PC-3 (cell line): ENCODE measurements at regions not wholly inside any gene's neighbourhood (a gene's known extent, or its start where the extent isn't known, plus 50 kb on each side); places are given as distances from the start of the nearest gene placed in this dataset.
A peak's percentile ranks its signal among the peaks of the same experiment; 100 is the strongest.

Experiments used
- ATAC-seq: fragments of 200-7000 bp; cut with Tn5 transposase; 2 replicates; pipeline ENCODE4 v1.9.1; 2020; ENCODE audit warnings: mild to moderate bottlenecking, moderate library complexity
- BruUV-seq: library from RNA; stranded (reverse); fragments of 400-500 nt; replicated peaks from 2 replicates; lab custom pipeline; 2021; lab: Mats Ljungman, UMichigan
- CTCF ChIA-PET: fragments of 300-600 bp; sonication (Branson Sonifier 250); formaldehyde crosslinking; loops from one replicate; lab custom pipeline; 2022; ENCODE audit warnings: antibody characterized with exemption; lab: Charles Lee
- POLR2A ChIA-PET: fragments of 300-600 bp; sonication (Branson Sonifier 250); formaldehyde crosslinking; loops from one replicate; lab custom pipeline; 2022; ENCODE audit warnings: antibody characterized with exemption; ENCODE audit not compliant: unreplicated experiment; lab: Charles Lee
- DNase-seq: peaks from one replicate; pipeline ENCODE4 v3.0.0-alpha.2; 2015
- H2AFZ ChIP-seq: fragments of 300-600 bp; sonication (generic); 2 replicates; pipeline ENCODE4 v1.6.0; 2016; ENCODE audit warnings: antibody characterized with exemption, low read length
- H3F3A ChIP-seq: fragments of 300-600 bp; sonication (generic); one replicate; pipeline ENCODE4 v1.6.0; 2017; ENCODE audit warnings: antibody characterized with exemption, low read length, control low read depth, mild to moderate bottlenecking; ENCODE audit not compliant: unreplicated experiment
- H3K27ac ChIP-seq: fragments of 300-600 bp; sonication (generic); 2 replicates; pipeline ENCODE4 v1.5.1; 2016; ENCODE audit warnings: mild to moderate bottlenecking, low read length
- H3K27me3 ChIP-seq: fragments of 300-600 bp; sonication (generic); 2 replicates; pipeline ENCODE4 v1.6.1; 2016; ENCODE audit warnings: low read length, mixed read lengths
- H3K36me3 ChIP-seq: fragments of 300-600 bp; sonication (generic); 2 replicates; pipeline ENCODE4 v1.6.1; 2016; ENCODE audit warnings: low read depth, mixed run types, low read length, mixed read lengths
- H3K4me1 ChIP-seq: fragments of 300-600 bp; sonication (generic); 2 replicates; pipeline ENCODE4 v1.5.1; 2016; ENCODE audit warnings: low read length; ENCODE audit not compliant: insufficient read depth
- H3K4me2 ChIP-seq: fragments of 300-600 bp; sonication (generic); 2 replicates; pipeline ENCODE4 v1.6.0; 2016; ENCODE audit warnings: low read length
- H3K4me3 ChIP-seq: fragments of 300-600 bp; sonication (generic); 2 replicates; pipeline ENCODE4 v1.5.1; 2016; ENCODE audit warnings: mild to moderate bottlenecking, low read length, mixed read lengths
- H3K79me2 ChIP-seq: fragments of 300-600 bp; sonication (generic); 2 replicates; pipeline ENCODE4 v1.6.1; 2017; ENCODE audit warnings: low read length, mixed read lengths
- H3K9ac ChIP-seq: fragments of 300-600 bp; sonication (generic); 2 replicates; pipeline ENCODE4 v1.6.0; 2016; ENCODE audit warnings: mild to moderate bottlenecking, low read length
- H3K9me2 ChIP-seq: fragments of 300-600 bp; sonication (generic); replicated peaks from 2 replicates; pipeline ENCODE4 v1.6.1; 2016; ENCODE audit warnings: mixed run types, low read length, mixed read lengths
- H3K9me3 ChIP-seq: fragments of 300-600 bp; sonication (generic); 2 replicates; pipeline ENCODE4 v1.6.1; 2016; ENCODE audit warnings: low read length, mixed read lengths
- H4K20me1 ChIP-seq: fragments of 300-600 bp; sonication (generic); 2 replicates; pipeline ENCODE4 v1.6.1; 2016; ENCODE audit warnings: low read length, mixed read lengths
- EZH2 ChIP-seq: fragments of 300-600 bp; sonication (generic); IDR thresholded peaks from one replicate; pipeline ENCODE4 v1.6.1; 2017; ENCODE audit warnings: antibody characterized with exemption, mild to moderate bottlenecking, low read length; ENCODE audit not compliant: unreplicated experiment
- EZH2phosphoT487 ChIP-seq: fragments of 300-600 bp; sonication (generic); IDR thresholded peaks from 2 replicates; pipeline ENCODE4 v1.6.1; 2018; ENCODE audit warnings: mild to moderate bottlenecking, antibody characterized with exemption, low read length, borderline replicate concordance
- intact Hi-C: fragments of 100-400 bp; cut with micrococcal nuclease; formaldehyde crosslinking; loops from 2 replicates; pipeline ENCODE4 v1.9.0; 2023
- TF ChIP-seq, protein P1 (sequence below): fragments of 300-600 bp; sonication (generic); conservative IDR thresholded peaks from 2 replicates; pipeline ENCODE4 v1.5.1; 2017; ENCODE audit warnings: antibody characterized with exemption, low read depth, mild to moderate bottlenecking, low read length

GRCh38 chr6:112938650-112939049, 591.5 kb downstream of the RFPL4B start:
- Histone ChIP-seq H3K4me3 (no peak overlapping the region), H3K79me2 (no peaks in the 10 kb centered on the region), H4K20me1 (no peaks in the 10 kb centered on the region), H3K27ac (no peak overlapping the region), H3K4me1 (peaks cover 5% of the 10 kb centered on the region; the same call in 1 of the 2 replicates), H3K4me2 (no peak overlapping the region), H3K9me2 (no peaks in the 10 kb centered on the region), H3K9ac (no peak overlapping the region), H2AFZ (no peak overlapping the region), H3K36me3 (no peaks in the 10 kb centered on the region), H3K27me3 (no peaks in the 10 kb centered on the region), H3K9me3 (no peaks in the 10 kb centered on the region), H3F3A (no peaks in the 10 kb centered on the region)
- no peak for ATAC-seq
- intact Hi-C loops: no loop called here
- no TSS peak for BruUV-seq
- TF ChIP-seq, protein P1, sequence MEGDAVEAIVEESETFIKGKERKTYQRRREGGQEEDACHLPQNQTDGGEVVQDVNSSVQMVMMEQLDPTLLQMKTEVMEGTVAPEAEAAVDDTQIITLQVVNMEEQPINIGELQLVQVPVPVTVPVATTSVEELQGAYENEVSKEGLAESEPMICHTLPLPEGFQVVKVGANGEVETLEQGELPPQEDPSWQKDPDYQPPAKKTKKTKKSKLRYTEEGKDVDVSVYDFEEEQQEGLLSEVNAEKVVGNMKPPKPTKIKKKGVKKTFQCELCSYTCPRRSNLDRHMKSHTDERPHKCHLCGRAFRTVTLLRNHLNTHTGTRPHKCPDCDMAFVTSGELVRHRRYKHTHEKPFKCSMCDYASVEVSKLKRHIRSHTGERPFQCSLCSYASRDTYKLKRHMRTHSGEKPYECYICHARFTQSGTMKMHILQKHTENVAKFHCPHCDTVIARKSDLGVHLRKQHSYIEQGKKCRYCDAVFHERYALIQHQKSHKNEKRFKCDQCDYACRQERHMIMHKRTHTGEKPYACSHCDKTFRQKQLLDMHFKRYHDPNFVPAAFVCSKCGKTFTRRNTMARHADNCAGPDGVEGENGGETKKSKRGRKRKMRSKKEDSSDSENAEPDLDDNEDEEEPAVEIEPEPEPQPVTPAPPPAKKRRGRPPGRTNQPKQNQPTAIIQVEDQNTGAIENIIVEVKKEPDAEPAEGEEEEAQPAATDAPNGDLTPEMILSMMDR: no peak
- no peak for TF ChIP-seq EZH2
- no peak for TF ChIP-seq EZH2phosphoT487
- ChIA-PET CTCF (no interaction called here), POLR2A (no interaction called here)
- DNase-seq: peak; percentile 50

DNA sequence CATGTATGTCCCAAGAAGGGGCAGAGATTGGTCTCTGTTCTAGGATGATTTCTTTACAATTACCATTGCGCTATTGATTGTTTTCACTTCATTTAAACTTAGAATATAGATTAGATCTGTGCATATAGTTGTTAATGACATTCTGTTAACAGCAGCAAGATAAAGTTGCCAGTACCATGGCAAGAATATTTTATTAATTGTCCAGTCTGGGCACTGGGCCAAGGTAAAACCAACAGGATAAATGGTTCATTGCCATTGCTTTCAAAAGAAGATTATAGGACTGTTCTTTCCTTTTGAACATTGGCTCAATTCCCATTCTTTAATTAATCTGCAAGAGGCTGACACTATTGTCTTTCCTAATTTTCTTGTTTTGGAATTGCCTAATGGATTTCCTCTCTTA, 592.4 kb downstream of the RFPL4B start:
- Histone ChIP-seq H3K9me3 (no peaks in the 10 kb centered on the region), H3K27me3 (no peaks in the 10 kb centered on the region), H3K4me3 (no peak overlapping the region), H3K9ac (no peak overlapping the region), H3K79me2 (no peaks in the 10 kb centered on the region), H4K20me1 (no peaks in the 10 kb centered on the region), H2AFZ (no peak overlapping the region), H3K4me2 (no peak overlapping the region), H3K4me1 (peaks cover 5% of the 10 kb centered on the region; the same call in 1 of the 2 replicates), H3F3A (no peaks in the 10 kb centered on the region), H3K36me3 (no peaks in the 10 kb centered on the region), H3K9me2 (no peaks in the 10 kb centered on the region), H3K27ac (no peak overlapping the region)
- ChIA-PET POLR2A (no interaction called here), CTCF (no interaction called here)
- intact Hi-C loops: no loop called here
- no peak for ATAC-seq
- peak; percentile 6 for DNase-seq
- TF ChIP-seq, protein P1: no peak
- TF ChIP-seq EZH2phosphoT487: no peak
- TF ChIP-seq EZH2: no peak
- BruUV-seq: no TSS peak

- Histone ChIP-seq H4K20me1 (no peaks in the 10 kb centered on the region), H3K36me3 (no peaks in the 10 kb centered on the region), H3K79me2 (no peaks in the 10 kb centered on the region), H3K9me3 (no peaks in the 10 kb centered on the region), H3K4me3 (no peak overlapping the region), H3K27me3 (no peaks in the 10 kb centered on the region), H3K27ac (no peak overlapping the region), H3K4me2 (no peak overlapping the region), H3F3A (no peaks in the 10 kb centered on the region), H2AFZ (no peak overlapping the region), H3K9me2 (no peaks in the 10 kb centered on the region), H3K4me1 (peaks cover 5% of the 10 kb centered on the region; the same call in 1 of the 2 replicates), H3K9ac (no peak overlapping the region)
- CTCF ChIA-PET: no interaction called here
- DNase-seq (no peak), ATAC-seq (no peak)
- POLR2A ChIA-PET: no interaction called here
- TF ChIP-seq EZH2phosphoT487 (no peak), EZH2 (no peak)
- TF ChIP-seq, protein P1: no peak
- intact Hi-C loops: no loop called here
- BruUV-seq: no TSS peak
These were observed 594.5 kb downstream of the RFPL4B start for GRCh38 chr6:112941613-112942012.
